OCI-LY1 (cell line): ENCODE measurements at regions not wholly inside any gene's neighbourhood (a gene's known extent, or its start where the extent isn't known, plus 50 kb on each side); places are given as distances from the start of the nearest gene placed in this dataset.

ENCODE experiments used
- EZH2 ChIP-seq: fragments of 200-600 bp; sonication (generic), shearing (Covaris generic); IDR thresholded peaks from 2 replicates; pipeline ENCODE4 v1.8.0; 2017; ENCODE audit warnings: borderline replicate concordance, mixed run types, mild to moderate bottlenecking, antibody characterized with exemption, low read length, moderate library complexity, mixed read lengths
- TF ChIP-seq, protein P1 (sequence below): fragments of 200-600 bp; sonication (generic), shearing (Covaris generic); IDR thresholded peaks from 2 replicates; pipeline ENCODE4 v1.5.1; 2017; ENCODE audit warnings: mild to moderate bottlenecking, antibody characterized with exemption, low read length, moderate library complexity, mixed read lengths

DNA sequence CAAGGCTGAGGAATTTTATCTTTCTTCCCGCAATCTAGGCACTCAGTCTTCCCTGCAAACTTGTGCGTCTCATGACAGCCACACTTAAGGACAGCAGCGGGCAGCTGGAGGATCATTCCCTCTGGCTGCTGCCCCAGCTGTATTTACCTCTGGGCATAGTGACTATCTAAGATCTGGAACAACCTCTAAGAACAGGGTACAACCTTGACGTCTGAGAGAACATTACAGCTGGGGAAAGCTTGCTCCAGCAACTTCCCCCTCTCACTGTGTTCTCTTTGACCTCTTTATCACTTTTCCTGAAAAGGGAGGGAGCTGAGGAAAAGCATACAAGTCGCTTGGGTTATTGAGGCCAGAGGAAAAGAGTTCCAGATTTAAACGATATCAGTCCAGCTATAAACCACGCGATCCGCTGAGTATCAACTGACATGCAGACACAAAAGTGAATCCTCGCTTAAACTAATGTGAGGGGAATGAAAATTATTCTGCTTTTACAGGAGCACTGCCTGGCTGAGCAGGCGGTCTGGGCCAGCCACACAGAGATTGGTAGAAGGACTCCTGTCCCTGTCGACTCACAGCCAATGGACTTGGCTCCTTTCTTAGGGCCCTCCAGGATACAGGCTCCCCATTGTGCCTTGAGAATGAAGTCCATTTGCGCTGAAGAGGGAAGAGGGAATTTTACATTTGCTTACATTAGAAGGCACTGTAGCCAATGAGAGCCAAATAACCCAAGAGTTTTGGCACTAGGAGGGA, 153.3 kb downstream of the QRSL1 start:
- TF ChIP-seq, protein P1, sequence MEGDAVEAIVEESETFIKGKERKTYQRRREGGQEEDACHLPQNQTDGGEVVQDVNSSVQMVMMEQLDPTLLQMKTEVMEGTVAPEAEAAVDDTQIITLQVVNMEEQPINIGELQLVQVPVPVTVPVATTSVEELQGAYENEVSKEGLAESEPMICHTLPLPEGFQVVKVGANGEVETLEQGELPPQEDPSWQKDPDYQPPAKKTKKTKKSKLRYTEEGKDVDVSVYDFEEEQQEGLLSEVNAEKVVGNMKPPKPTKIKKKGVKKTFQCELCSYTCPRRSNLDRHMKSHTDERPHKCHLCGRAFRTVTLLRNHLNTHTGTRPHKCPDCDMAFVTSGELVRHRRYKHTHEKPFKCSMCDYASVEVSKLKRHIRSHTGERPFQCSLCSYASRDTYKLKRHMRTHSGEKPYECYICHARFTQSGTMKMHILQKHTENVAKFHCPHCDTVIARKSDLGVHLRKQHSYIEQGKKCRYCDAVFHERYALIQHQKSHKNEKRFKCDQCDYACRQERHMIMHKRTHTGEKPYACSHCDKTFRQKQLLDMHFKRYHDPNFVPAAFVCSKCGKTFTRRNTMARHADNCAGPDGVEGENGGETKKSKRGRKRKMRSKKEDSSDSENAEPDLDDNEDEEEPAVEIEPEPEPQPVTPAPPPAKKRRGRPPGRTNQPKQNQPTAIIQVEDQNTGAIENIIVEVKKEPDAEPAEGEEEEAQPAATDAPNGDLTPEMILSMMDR = no peak
- TF ChIP-seq EZH2 = no peak
